Thymus (tissue), 11 donors: ENCODE measurements at regions not wholly inside any gene's neighbourhood (a gene's known extent, or its start where the extent isn't known, plus 50 kb on each side); places are given as distances from the start of the nearest gene placed in this dataset.

Source experiments
- DNase-seq, 9 donors: peaks; one replicate each; pipeline ENCODE4 v3.0.0-alpha.2; 2013; ENCODE audit warnings: low spot score in 9 of 9, low read depth in 6 of 9, missing footprints in 1 of 9
- H3K27ac ChIP-seq, 2 donors: one replicate each; pipeline ENCODE4 v1.5.1; 2013; ENCODE audit warnings: control low read depth in 1 of 2, low read depth in 1 of 2, low read length in 1 of 2, mild to moderate bottlenecking in 1 of 2, moderate library complexity in 1 of 2
- H3K27me3 ChIP-seq, 2 donors: one replicate each; pipeline ENCODE4 v1.5.1; 2013; ENCODE audit warnings: low read length in 1 of 2; ENCODE audit not compliant: control insufficient read depth in 2 of 2, insufficient read depth in 1 of 2
- H3K36me3 ChIP-seq, 2 donors: one replicate each; pipeline ENCODE4 v1.5.1; 2013; ENCODE audit warnings: low read length in 1 of 2, mild to moderate bottlenecking in 1 of 2, moderate library complexity in 1 of 2; ENCODE audit not compliant: control insufficient read depth in 2 of 2, insufficient read depth in 2 of 2
- H3K4me1 ChIP-seq, 2 donors: one replicate each; pipeline ENCODE4 v1.5.1; 2013; ENCODE audit warnings: low read length in 2 of 2; ENCODE audit not compliant: control insufficient read depth in 2 of 2, insufficient read depth in 2 of 2
- H3K4me3 ChIP-seq, 2 donors: one replicate each; pipeline ENCODE4 v1.5.1; 2013; ENCODE audit warnings: low read length in 2 of 2, control low read depth in 1 of 2, mild to moderate bottlenecking in 1 of 2
- H3K9me3 ChIP-seq, 2 donors: one replicate each; pipeline ENCODE4 v1.5.1; 2013; ENCODE audit warnings: low read length in 1 of 2, mild to moderate bottlenecking in 1 of 2; ENCODE audit not compliant: control insufficient read depth in 2 of 2, insufficient read depth in 1 of 2
- WGBS: extraction: QIAGEN DNeasy Blood & Tissue Kit; methylation state at CpG from one replicate; pipeline ENCODE4 v1.1.7; 2013; 5-methylcytosine and 5-hydroxymethylcytosine counted together
- donor health status: healthy.

GRCh38 chr4:189036906-189037305, 897.7 kb downstream of the TRIML1 start:
- H3K27ac ChIP-seq: no peak overlapping the region
- DNase-seq: no peak
- H3K36me3 ChIP-seq: no peaks in the 10 kb centered on the region
- H3K4me3 ChIP-seq: no peak overlapping the region
- H3K9me3 ChIP-seq: peaks cover 0 to 4% of the 10 kb centered on the region in 2 donors
- no peaks in the 10 kb centered on the region for H3K4me1 ChIP-seq
- WGBS: 80% methylated on average over 6 of the region's 6 CpGs
- no peaks in the 10 kb centered on the region for H3K27me3 ChIP-seq

GRCh38 chr4:189046642-189047041, 894.0 kb upstream of the FRG1 start:
- H3K27me3 ChIP-seq: no peaks in the 10 kb centered on the region
- no peak overlapping the region for H3K4me3 ChIP-seq
- no peaks in the 10 kb centered on the region for H3K4me1 ChIP-seq
- no peaks in the 10 kb centered on the region for H3K9me3 ChIP-seq
- DNase-seq: no peak
- H3K27ac ChIP-seq: no peak overlapping the region
- no peaks in the 10 kb centered on the region for H3K36me3 ChIP-seq
- WGBS: 91% methylated on average over 1 of the region's 1 CpG

GRCh38 chr4:189048119-189048518, 892.6 kb upstream of the FRG1 start:
- H3K4me1 ChIP-seq: no peaks in the 10 kb centered on the region
- no peaks in the 10 kb centered on the region for H3K27me3 ChIP-seq
- no peaks in the 10 kb centered on the region for H3K9me3 ChIP-seq
- no peaks in the 10 kb centered on the region for H3K36me3 ChIP-seq
- H3K4me3 ChIP-seq: no peak overlapping the region
- H3K27ac ChIP-seq: no peak overlapping the region
- 97% methylated on average over 1 of the region's 1 CpG for WGBS
- DNase-seq: no peak

- no peak overlapping the region for H3K27ac ChIP-seq
- no peaks in the 10 kb centered on the region for H3K27me3 ChIP-seq
- H3K4me1 ChIP-seq: no peaks in the 10 kb centered on the region
- no peaks in the 10 kb centered on the region for H3K9me3 ChIP-seq
- no peak for DNase-seq
- no peaks in the 10 kb centered on the region for H3K36me3 ChIP-seq
- H3K4me3 ChIP-seq: no peak overlapping the region
- WGBS: 78% methylated on average over 8 of the region's 8 CpGs
Observed at GRCh38 chr4:189049682-189050081, 891.0 kb upstream of the FRG1 start.

- H3K27me3 ChIP-seq: no peaks in the 10 kb centered on the region
- no peaks in the 10 kb centered on the region for H3K4me1 ChIP-seq
- no peaks in the 10 kb centered on the region for H3K9me3 ChIP-seq
- no peak overlapping the region for H3K4me3 ChIP-seq
- WGBS: 87% methylated on average over 8 of the region's 8 CpGs
- H3K27ac ChIP-seq: no peak overlapping the region
- no peaks in the 10 kb centered on the region for H3K36me3 ChIP-seq
- no peak for DNase-seq
Observed at GRCh38 chr4:189050643-189051042, 890.0 kb upstream of the FRG1 start.

- WGBS: 91% methylated on average over 7 of the region's 7 CpGs
Observed at GRCh38 chr4:189053621-189054020, 887.1 kb upstream of the FRG1 start.

GRCh38 chr4:189060104-189060503, 880.6 kb upstream of the FRG1 start:
- 55% methylated on average over 1 of the region's 1 CpG for WGBS
- Histone ChIP-seq H3K9me3 (peaks cover 0 to 3% of the 10 kb centered on the region in 2 donors), H3K4me1 (no peaks in the 10 kb centered on the region), H3K4me3 (no peak overlapping the region), H3K36me3 (no peaks in the 10 kb centered on the region), H3K27ac (no peak overlapping the region), H3K27me3 (no peaks in the 10 kb centered on the region)
- DNase-seq: no peak

More at GRCh38 chr4:189053621-189054020, 887.1 kb upstream of the FRG1 start:
- no peaks in the 10 kb centered on the region for H3K27me3 ChIP-seq
- no peaks in the 10 kb centered on the region for H3K4me1 ChIP-seq
- DNase-seq: no peak
- H3K27ac ChIP-seq: no peak overlapping the region
- H3K4me3 ChIP-seq: no peak overlapping the region
- peaks cover 0 to 2% of the 10 kb centered on the region in 2 donors for H3K9me3 ChIP-seq
- H3K36me3 ChIP-seq: no peaks in the 10 kb centered on the region

- no peak for DNase-seq
- Histone ChIP-seq H3K4me3 (no peak overlapping the region), H3K27ac (no peak overlapping the region), H3K4me1 (no peaks in the 10 kb centered on the region), H3K9me3 (peaks cover 0 to 3% of the 10 kb centered on the region in 2 donors), H3K36me3 (no peaks in the 10 kb centered on the region), H3K27me3 (no peaks in the 10 kb centered on the region)
- whole genome bisulfite sequencing: 92% methylated on average over 2 of the region's 2 CpGs
Observed at GRCh38 chr4:189062047-189062820, 878.4 kb upstream of the FRG1 start.

GRCh38 chr4:189069772-189070171, 870.9 kb upstream of the FRG1 start:
- no peaks in the 10 kb centered on the region for H3K9me3 ChIP-seq
- no peaks in the 10 kb centered on the region for H3K27me3 ChIP-seq
- H3K36me3 ChIP-seq: no peaks in the 10 kb centered on the region
- 79% methylated on average over 1 of the region's 1 CpG for WGBS
- H3K27ac ChIP-seq: no peak overlapping the region
- no peak overlapping the region for H3K4me3 ChIP-seq
- DNase-seq: no peak
- no peaks in the 10 kb centered on the region for H3K4me1 ChIP-seq
